GM19240 (cell line): ENCODE measurements at regions not wholly inside any gene's neighbourhood (a gene's known extent, or its start where the extent isn't known, plus 50 kb on each side); places are given as distances from the start of the nearest gene placed in this dataset.
"Not testable (repeated sequence)": the region's sequence is repeated elsewhere in the genome, so short reads cannot be mapped to it uniquely, and the experiment has no call there.

Experiments used
- DNase-seq: peaks from one replicate; pipeline ENCODE4 v3.0.0; 2011; ENCODE audit warnings: low spot score; ENCODE audit not compliant: insufficient read length

- no peak for DNase-seq
Measured at GRCh38 chr2:47728551-47728950, 54.4 kb upstream of the MSH6 start.

GRCh38 chr2:47727956-47728355, 55.0 kb upstream of the MSH6 start:
- DNase-seq = no peak

DNA sequence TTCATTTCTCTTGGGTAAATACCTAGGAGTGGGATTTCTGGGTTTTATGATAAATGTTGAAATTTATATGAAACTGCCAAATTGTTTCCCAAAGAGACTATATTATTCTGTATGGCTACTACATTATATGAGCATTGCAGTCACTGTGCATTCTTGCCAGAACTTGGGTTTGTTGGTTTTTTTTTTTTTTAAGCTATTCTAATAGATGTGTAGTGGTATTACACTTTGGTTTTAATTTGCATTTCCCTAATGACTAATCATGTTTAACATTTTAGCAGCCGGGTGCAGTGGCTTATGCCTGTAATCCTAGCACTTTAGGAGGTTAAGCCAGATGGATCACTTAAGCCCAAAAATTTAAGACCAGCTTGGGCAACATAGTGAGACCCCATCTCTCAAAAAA, 56.0 kb upstream of the MSH6 start:
- not testable (repeated sequence) for DNase-seq

- no peak for DNase-seq
Measured at GRCh38 chr2:47725808-47726207, 57.1 kb upstream of the MSH6 start.

GRCh38 chr2:47724221-47724981, 58.5 kb upstream of the MSH6 start:
- peak; percentile 48 for DNase-seq

GRCh38 chr2:47721296-47721695, 61.6 kb upstream of the MSH6 start:
- no peak for DNase-seq

- DNase-seq = no peak
Measured at GRCh38 chr2:47720559-47720958, 62.4 kb upstream of the MSH6 start.

GRCh38 chr2:47720036-47720435, 62.9 kb upstream of the MSH6 start:
- DNase-seq = no peak

GRCh38 chr2:47719099-47719498, 63.8 kb upstream of the MSH6 start:
- DNase-seq = no peak

DNA sequence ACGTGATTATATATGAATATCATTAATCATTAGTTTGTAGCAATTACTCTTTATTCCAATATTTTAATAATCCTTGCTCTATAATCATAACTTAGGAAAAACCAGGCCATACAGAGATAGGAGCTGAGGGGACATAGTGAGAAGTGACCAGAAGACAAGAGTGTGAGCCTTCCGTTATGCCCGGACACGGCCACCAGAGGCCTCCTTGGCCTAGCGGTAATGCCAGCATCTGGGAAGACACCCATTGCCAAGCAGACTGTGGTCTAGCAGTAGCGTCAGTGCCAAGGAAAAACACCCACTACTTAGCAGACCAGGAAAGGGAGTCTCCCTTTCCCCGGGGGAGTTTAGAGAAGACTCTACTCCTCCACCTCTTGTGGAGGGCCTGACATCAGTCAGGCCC, 66.6 kb upstream of the MSH6 start:
- not testable (repeated sequence) for DNase-seq

- DNase-seq = no peak
Measured at GRCh38 chr2:47715552-47715951, 67.4 kb upstream of the MSH6 start.

- DNase-seq = no peak
Measured at GRCh38 chr2:47708801-47709499, 74.0 kb upstream of the MSH6 start.

DNA sequence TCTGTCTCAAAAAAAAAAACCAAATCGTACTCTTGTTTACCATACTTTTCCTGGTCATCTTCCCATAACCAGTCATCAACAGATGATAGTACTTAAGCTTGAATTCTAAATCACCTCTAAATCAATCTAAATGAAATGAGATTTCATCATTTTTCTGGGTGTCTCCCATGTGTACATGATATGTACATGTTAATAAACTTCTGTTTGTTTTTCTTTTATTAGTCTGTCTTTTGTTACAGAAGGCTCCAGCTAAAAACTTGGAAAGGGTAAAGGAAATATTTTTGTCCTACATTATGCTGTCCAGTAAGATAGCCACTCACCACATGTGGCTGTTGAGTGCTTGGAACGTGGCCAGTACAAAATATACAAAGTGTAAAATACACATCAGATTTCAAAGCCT, 78.7 kb upstream of the MSH6 start:
- no peak for DNase-seq

DNA sequence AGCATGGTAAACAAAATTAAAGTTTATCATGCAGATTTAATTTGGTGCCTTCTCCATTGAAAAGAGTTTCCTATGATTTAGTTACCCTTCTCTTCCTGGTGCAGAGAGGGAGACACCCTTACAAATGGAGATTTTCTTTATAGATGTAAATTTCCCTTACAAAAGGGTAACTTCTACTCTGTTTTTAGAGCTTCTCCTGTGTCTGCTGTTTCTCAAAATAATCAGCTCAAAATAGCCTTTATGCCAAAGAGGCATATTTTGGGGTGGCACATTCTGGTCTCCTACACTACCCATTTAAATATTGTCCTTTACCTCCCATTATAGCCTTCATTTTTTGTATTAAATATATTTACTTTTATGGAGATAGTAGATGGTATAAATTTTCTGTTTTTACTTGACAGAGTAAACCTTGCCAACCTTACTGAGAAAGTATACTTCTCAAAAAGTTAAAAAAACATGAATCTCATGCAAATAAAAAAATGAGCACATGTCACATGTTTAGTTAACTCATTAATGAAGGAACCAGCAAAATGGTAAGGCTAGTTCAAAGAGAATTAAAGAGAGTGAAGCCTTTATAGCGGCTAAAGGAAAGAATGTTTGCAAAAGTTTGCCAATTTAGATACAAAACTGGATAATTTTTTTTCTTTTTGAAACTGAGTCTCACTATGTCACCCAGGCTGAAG, 83.3 kb upstream of the MSH6 start:
- DNase-seq = no peak

DNA sequence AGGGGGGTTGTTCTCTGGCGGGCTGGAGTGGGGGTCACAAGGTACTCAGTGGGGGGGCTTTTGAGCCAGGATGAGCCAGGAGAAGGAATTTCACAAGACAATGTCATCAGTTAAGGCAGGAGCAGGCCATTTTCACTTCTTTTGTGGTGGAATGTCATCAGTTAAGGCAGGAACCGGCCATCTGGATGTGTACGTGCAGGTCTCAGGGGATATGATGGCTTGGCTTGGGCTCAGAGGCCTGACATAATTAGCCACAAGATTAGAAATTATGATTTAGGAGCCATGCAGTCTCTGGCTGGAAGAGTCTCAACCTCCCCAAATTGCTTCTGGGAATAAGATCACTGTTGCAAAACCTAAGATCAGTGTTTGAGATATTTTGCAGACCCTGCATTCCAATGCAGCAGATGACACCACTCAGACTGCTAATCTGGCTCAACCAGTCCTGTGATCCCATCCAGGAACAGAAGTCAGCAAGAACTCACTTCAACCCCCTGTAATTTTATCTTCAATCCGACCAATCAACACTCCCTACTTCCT, 84.4 kb upstream of the MSH6 start:
- DNase-seq = not testable (repeated sequence)

GRCh38 chr2:47697681-47698435, 85.1 kb upstream of the MSH6 start:
- DNase-seq = not testable (repeated sequence)

DNA sequence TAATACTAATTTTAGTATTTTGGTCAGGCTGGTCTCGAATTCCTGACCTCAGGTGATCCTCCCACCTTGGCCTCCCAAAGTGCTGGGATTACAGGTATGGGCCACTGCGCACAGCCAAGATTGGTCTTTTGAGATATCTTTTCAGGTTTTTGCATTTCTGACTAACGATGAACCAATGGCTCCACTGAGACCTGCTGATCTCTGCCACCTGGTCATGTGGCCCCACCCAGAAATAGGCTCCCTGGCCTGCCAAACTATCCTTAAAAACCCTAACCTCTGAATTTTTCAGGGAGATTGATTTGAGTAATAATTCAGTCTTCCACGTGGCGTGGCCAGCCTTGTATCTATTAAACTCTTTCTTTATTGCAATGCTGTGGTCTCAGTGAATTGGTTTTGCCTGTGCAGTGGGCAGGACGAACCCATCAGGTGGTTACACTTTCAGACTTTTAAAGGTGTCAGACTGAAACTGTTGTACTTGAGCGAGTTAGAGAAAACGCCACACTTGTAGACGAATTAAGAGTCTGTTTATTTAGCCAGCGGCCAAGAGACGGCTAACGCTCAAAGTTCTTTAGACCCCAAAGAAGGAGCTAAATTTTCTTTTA, 85.8 kb upstream of the MSH6 start:
- no peak for DNase-seq

DNA sequence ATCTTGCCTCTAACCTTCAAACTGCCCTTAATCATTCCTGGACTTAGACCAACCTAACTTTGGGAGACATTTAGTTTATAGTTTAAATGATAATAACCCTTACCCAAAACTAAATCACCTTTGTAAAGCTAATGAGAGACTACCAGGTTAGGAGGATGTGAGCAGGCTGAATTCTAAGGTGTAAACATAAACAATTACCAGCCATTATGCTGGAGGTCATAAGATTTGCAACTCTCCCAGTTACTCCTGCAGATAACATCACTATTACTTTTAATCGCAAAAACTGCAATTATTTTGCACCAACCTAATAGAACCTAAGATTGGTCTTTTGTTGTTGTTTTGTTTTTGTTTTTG, 86.5 kb upstream of the MSH6 start:
- DNase-seq = no peak

DNA sequence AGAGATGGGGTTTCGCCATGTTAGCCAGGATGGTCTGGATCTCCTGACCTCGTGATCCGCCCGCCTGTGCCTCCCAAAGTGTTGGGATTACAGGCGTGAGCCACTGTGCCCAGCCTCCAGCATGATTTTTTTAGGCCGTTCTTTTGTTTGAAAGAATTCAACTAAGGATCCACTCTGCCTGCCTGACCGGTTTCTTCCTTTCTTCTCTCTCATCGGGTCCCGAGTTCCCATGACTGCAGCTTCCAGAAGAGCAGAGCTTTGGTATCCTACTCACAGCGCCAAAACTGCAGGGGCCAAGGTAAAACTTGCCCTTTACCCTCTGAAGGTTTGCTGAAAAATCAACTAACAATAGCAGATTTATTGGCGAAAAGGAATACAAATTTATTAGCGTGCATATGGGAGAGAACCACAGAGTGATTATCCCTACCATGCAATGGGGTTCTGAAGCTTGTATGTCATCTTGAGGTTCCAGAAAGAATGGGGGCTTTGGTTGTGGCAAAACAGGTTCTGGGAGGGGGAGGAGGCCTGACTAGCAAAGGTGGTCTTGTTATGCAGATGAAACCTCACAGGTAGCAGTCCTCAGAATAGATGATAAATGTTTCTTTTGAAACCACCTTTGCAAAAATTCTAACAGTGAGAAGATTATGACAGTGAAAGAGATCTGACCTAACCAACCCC, 87.0 kb upstream of the MSH6 start:
- DNase-seq = no peak

- DNase-seq = not testable (repeated sequence)
Measured at GRCh38 chr2:47694451-47694850, 88.5 kb upstream of the MSH6 start.
